ENCODE measurements at regions not wholly inside any gene's neighbourhood (a gene's known extent, or its start where the extent isn't known, plus 50 kb on each side); places are given as distances from the start of the nearest gene placed in this dataset.

GRCh38 chr6:120779441-120779840 is 554.8 kb downstream of the TBC1D32 start:
- Histone ChIP-seq H3K27me3 (no peaks in the 10 kb centered on the region), H3K36me3 (no peaks in the 10 kb centered on the region), H3K4me3 (no peak overlapping the region), H3K27ac (no peak overlapping the region), H3K4me1 (no peaks in the 10 kb centered on the region), H3K9me3 (no peaks in the 10 kb centered on the region)
- peak in 1 of 6 donors; percentile 25 for DNase-seq
- FAIRE-seq = no peak
- ATAC-seq = no peak
- no peak for TF ChIP-seq CTCF (IDR thresholded peaks at IDR 0.05)
- intact Hi-C loops (cut with DNase I) = no loop called here
- WGBS, 2 donors = 77 to 87% methylated on average over 4 of the region's 4 CpGs

- H3K4me1 ChIP-seq = no peaks in the 10 kb centered on the region
- TF ChIP-seq CTCF (IDR thresholded peaks at IDR 0.05) = no peak
- no peaks in the 10 kb centered on the region for H3K9me3 ChIP-seq
- H3K36me3 ChIP-seq = no peaks in the 10 kb centered on the region
- H3K27me3 ChIP-seq = no peaks in the 10 kb centered on the region
- intact Hi-C loops (cut with DNase I) = no loop called here
- WGBS, 2 donors = 65 to 70% methylated on average over 3 of the region's 3 CpGs
- no peak overlapping the region for H3K27ac ChIP-seq
- FAIRE-seq (no peak), ATAC-seq (no peak), DNase-seq (no peak)
- no peak overlapping the region for H3K4me3 ChIP-seq
Observed at GRCh38 chr6:120775698-120776097, 558.6 kb downstream of the TBC1D32 start.

- Histone ChIP-seq H3K27me3 (no peaks in the 10 kb centered on the region), H3K9me3 (no peaks in the 10 kb centered on the region), H3K27ac (no peak overlapping the region), H3K4me1 (no peaks in the 10 kb centered on the region), H3K4me3 (no peak overlapping the region), H3K36me3 (no peaks in the 10 kb centered on the region)
- WGBS, 2 donors = 12 to 13% methylated on average over 1 of the region's 1 CpG
- no peak for ATAC-seq
- no peak for DNase-seq
- no peak for FAIRE-seq
- intact Hi-C loops (cut with DNase I) = no loop called here
- no peak for TF ChIP-seq CTCF (IDR thresholded peaks at IDR 0.05)
Observed at GRCh38 chr6:120774275-120774674, 560.0 kb downstream of the TBC1D32 start.

GRCh38 chr6:120771019-120771418 is 563.3 kb downstream of the TBC1D32 start:
- TF ChIP-seq CTCF (IDR thresholded peaks at IDR 0.05) = no peak
- Histone ChIP-seq H3K36me3 (no peaks in the 10 kb centered on the region), H3K27me3 (no peaks in the 10 kb centered on the region), H3K27ac (no peak overlapping the region), H3K4me3 (no peak overlapping the region), H3K9me3 (no peaks in the 10 kb centered on the region), H3K4me1 (no peaks in the 10 kb centered on the region)
- no peak for ATAC-seq
- no peak for DNase-seq
- WGBS, 2 donors = 89 to 91% methylated on average over 4 of the region's 4 CpGs
- no peak for FAIRE-seq
- intact Hi-C loops (cut with DNase I) = no loop called here

GRCh38 chr6:120764312-120764711 is 570.0 kb downstream of the TBC1D32 start:
- intact Hi-C loops (cut with DNase I) = no loop called here
- no peak for ATAC-seq
- no peak overlapping the region for H3K4me3 ChIP-seq
- no peaks in the 10 kb centered on the region for H3K36me3 ChIP-seq
- H3K27ac ChIP-seq = no peak overlapping the region
- no peak for FAIRE-seq
- no peaks in the 10 kb centered on the region for H3K27me3 ChIP-seq
- TF ChIP-seq CTCF (IDR thresholded peaks at IDR 0.05) = no peak
- no peaks in the 10 kb centered on the region for H3K4me1 ChIP-seq
- no peak for DNase-seq
- no peaks in the 10 kb centered on the region for H3K9me3 ChIP-seq
